Loucy (cell line): ENCODE measurements at regions not wholly inside any gene's neighbourhood (a gene's known extent, or its start where the extent isn't known, plus 50 kb on each side); places are given as distances from the start of the nearest gene placed in this dataset.

Experiments used
- H2AFZ ChIP-seq: fragments of 200-600 bp; sonication (generic); 2 replicates; pipeline ENCODE4 v1.6.0; 2016; ENCODE audit warnings: antibody characterized with exemption, mild to moderate bottlenecking, low read length, moderate library complexity
- H3F3A ChIP-seq: fragments of 200-600 bp; 2 replicates; pipeline ENCODE4 v1.6.0; 2016; ENCODE audit warnings: antibody characterized with exemption, low read depth, mild to moderate bottlenecking
- H3K27me3 ChIP-seq: fragments of 200-600 bp; sonication (generic); 2 replicates; pipeline ENCODE4 v1.6.1; 2014; ENCODE audit warnings: low read length, mild to moderate bottlenecking; ENCODE audit not compliant: insufficient read depth, poor library complexity, severe bottlenecking
- H3K36me3 ChIP-seq: fragments of 200-600 bp; sonication (generic); 2 replicates; pipeline ENCODE4 v1.6.1; 2016; ENCODE audit warnings: low read length; ENCODE audit not compliant: insufficient read depth
- H3K4me1 ChIP-seq: fragments of 200-600 bp; sonication (generic); 2 replicates; pipeline ENCODE4 v1.5.1; 2014; ENCODE audit warnings: low read length, mild to moderate bottlenecking; ENCODE audit not compliant: insufficient read depth, poor library complexity, severe bottlenecking
- H3K4me2 ChIP-seq: fragments of 200-600 bp; sonication (generic); 2 replicates; pipeline ENCODE4 v1.6.0; 2014; ENCODE audit warnings: antibody characterized with exemption, low read length, low read depth, mild to moderate bottlenecking; ENCODE audit not compliant: poor library complexity, severe bottlenecking
- H3K4me3 ChIP-seq: fragments of 200-600 bp; sonication (generic); 2 replicates; pipeline ENCODE4 v1.5.1; 2014; ENCODE audit warnings: low read length, mild to moderate bottlenecking, mixed read lengths; ENCODE audit not compliant: poor library complexity, severe bottlenecking
- H3K79me2 ChIP-seq: fragments of 200-600 bp; sonication (generic); 2 replicates; pipeline ENCODE4 v1.6.1; 2014; ENCODE audit warnings: low read length; ENCODE audit not compliant: insufficient read depth
- H3K9ac ChIP-seq: fragments of 200-600 bp; sonication (generic); 2 replicates; pipeline ENCODE4 v1.6.0; 2014; ENCODE audit warnings: mild to moderate bottlenecking, low read depth, low read length, moderate library complexity; ENCODE audit not compliant: poor library complexity, severe bottlenecking
- H3K9me2 ChIP-seq: fragments of 200-600 bp; sonication (generic); replicated peaks from 2 replicates; pipeline ENCODE4 v1.6.1; 2016; ENCODE audit warnings: low read depth, low read length, mixed read lengths
- H3K9me3 ChIP-seq: fragments of 200-600 bp; sonication (generic); 2 replicates; pipeline ENCODE4 v1.6.1; 2014; ENCODE audit warnings: mild to moderate bottlenecking, antibody characterized with exemption, low read length, low read depth; ENCODE audit not compliant: insufficient read depth
- H4K20me1 ChIP-seq: fragments of 200-600 bp; sonication (generic); 2 replicates; pipeline ENCODE4 v1.6.0; 2014; ENCODE audit warnings: antibody characterized with exemption, low read length, mild to moderate bottlenecking; ENCODE audit not compliant: insufficient read depth, poor library complexity, severe bottlenecking
- EZH2phosphoT487 ChIP-seq: fragments of 200-600 bp; IDR thresholded peaks from 2 replicates; pipeline ENCODE4 v1.6.1; 2018; ENCODE audit warnings: antibody characterized with exemption, mild to moderate bottlenecking, moderate library complexity, borderline replicate concordance
- TF ChIP-seq, protein P1 (sequence below): fragments of 200-600 bp; sonication (generic); conservative IDR thresholded peaks from 2 replicates; pipeline ENCODE4 v1.5.1; 2014; ENCODE audit warnings: mild to moderate bottlenecking, antibody characterized with exemption, low read length

- Histone ChIP-seq H3K79me2 (no peaks in the 10 kb centered on the region), H3K27me3 (no peaks in the 10 kb centered on the region), H4K20me1 (no peaks in the 10 kb centered on the region), H3K9me2 (no peaks in the 10 kb centered on the region), H3K4me1 (no peaks in the 10 kb centered on the region), H3K4me3 (no peak overlapping the region), H3K4me2 (no peak overlapping the region), H3K9ac (no peak overlapping the region), H3K9me3 (no peaks in the 10 kb centered on the region), H3F3A (no peaks in the 10 kb centered on the region), H3K36me3 (no peaks in the 10 kb centered on the region), H2AFZ (no peak overlapping the region)
- TF ChIP-seq, protein P1, sequence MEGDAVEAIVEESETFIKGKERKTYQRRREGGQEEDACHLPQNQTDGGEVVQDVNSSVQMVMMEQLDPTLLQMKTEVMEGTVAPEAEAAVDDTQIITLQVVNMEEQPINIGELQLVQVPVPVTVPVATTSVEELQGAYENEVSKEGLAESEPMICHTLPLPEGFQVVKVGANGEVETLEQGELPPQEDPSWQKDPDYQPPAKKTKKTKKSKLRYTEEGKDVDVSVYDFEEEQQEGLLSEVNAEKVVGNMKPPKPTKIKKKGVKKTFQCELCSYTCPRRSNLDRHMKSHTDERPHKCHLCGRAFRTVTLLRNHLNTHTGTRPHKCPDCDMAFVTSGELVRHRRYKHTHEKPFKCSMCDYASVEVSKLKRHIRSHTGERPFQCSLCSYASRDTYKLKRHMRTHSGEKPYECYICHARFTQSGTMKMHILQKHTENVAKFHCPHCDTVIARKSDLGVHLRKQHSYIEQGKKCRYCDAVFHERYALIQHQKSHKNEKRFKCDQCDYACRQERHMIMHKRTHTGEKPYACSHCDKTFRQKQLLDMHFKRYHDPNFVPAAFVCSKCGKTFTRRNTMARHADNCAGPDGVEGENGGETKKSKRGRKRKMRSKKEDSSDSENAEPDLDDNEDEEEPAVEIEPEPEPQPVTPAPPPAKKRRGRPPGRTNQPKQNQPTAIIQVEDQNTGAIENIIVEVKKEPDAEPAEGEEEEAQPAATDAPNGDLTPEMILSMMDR, result no peak
- TF ChIP-seq EZH2phosphoT487, result no peak
Measured at GRCh38 chr2:21748501-21748900, 624.7 kb downstream of the TDRD15 start.

DNA sequence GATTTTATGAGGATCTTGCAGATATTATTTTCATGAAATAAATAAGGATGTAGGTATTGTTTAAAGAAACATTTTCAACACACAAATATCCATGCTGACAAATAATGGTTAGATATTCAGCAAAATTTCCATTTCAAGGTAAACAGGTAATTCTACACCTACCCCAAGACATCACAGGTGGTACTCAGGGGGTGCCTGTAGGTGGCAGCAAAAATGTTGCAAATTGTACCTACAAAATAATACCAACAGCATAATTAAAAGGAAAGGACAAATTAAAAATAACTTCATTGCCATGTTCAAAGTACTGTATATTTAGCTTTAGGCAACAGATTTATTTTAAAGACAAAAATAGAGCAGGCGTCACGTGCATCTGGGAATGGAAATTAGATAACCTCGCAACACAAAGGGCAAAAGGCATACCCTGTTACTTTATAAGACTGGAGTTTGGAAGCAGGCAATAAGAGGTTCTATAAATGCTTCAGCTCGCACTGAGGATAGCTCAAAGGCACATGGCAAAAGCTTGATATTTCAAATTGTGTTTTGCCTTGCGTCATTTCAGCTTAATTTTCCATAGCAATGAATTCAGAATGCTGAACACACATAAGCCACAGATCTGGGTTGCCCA, 630.5 kb downstream of the TDRD15 start:
- no peaks in the 10 kb centered on the region for H3K36me3 ChIP-seq
- no peaks in the 10 kb centered on the region for H3K4me1 ChIP-seq
- no peak overlapping the region for H2AFZ ChIP-seq
- H3K4me2 ChIP-seq, result no peak overlapping the region
- H3K9ac ChIP-seq, result no peak overlapping the region
- no peaks in the 10 kb centered on the region for H4K20me1 ChIP-seq
- no peaks in the 10 kb centered on the region for H3K9me2 ChIP-seq
- H3K4me3 ChIP-seq, result no peak overlapping the region
- no peaks in the 10 kb centered on the region for H3F3A ChIP-seq
- H3K27me3 ChIP-seq, result no peaks in the 10 kb centered on the region
- no peaks in the 10 kb centered on the region for H3K9me3 ChIP-seq
- TF ChIP-seq, protein P1, result peak; percentile 50
- TF ChIP-seq EZH2phosphoT487, result no peak
- no peaks in the 10 kb centered on the region for H3K79me2 ChIP-seq

- Histone ChIP-seq H3K36me3 (no peaks in the 10 kb centered on the region), H2AFZ (no peak overlapping the region), H3K4me2 (no peak overlapping the region), H3K4me1 (no peaks in the 10 kb centered on the region), H3K9me3 (no peaks in the 10 kb centered on the region), H3K27me3 (no peaks in the 10 kb centered on the region), H4K20me1 (no peaks in the 10 kb centered on the region), H3K9ac (no peak overlapping the region), H3K9me2 (no peaks in the 10 kb centered on the region), H3F3A (no peaks in the 10 kb centered on the region), H3K79me2 (no peaks in the 10 kb centered on the region), H3K4me3 (no peak overlapping the region)
- TF ChIP-seq, protein P1, result no peak
- TF ChIP-seq EZH2phosphoT487, result no peak
Measured at GRCh38 chr2:21757805-21758430, 634.1 kb downstream of the TDRD15 start.
